ENCODE measurements at regions not wholly inside any gene's neighbourhood (a gene's known extent, or its start where the extent isn't known, plus 50 kb on each side); places are given as distances from the start of the nearest gene placed in this dataset.

DNA sequence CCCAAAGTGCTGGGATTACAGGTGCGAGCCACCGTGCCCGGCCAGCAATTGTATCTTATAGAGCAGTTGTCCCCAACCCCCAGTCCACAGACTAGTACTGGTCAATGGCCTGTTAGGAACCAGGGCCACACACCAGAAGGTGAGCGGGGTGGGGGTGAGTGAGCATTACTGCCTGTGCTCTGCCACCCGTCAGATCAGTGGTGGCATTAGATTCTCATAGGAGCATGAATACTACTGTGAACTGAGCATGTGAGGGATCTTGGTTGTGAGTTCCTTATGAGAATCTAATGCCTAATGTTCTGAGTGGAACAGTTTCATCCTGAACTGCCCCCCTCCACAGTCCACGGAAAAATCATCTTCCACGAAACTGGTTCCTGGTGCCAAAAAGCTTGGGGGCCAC is 328.0 kb upstream of the BOD1L1 start:
- TF ChIP-seq, protein P1, sequence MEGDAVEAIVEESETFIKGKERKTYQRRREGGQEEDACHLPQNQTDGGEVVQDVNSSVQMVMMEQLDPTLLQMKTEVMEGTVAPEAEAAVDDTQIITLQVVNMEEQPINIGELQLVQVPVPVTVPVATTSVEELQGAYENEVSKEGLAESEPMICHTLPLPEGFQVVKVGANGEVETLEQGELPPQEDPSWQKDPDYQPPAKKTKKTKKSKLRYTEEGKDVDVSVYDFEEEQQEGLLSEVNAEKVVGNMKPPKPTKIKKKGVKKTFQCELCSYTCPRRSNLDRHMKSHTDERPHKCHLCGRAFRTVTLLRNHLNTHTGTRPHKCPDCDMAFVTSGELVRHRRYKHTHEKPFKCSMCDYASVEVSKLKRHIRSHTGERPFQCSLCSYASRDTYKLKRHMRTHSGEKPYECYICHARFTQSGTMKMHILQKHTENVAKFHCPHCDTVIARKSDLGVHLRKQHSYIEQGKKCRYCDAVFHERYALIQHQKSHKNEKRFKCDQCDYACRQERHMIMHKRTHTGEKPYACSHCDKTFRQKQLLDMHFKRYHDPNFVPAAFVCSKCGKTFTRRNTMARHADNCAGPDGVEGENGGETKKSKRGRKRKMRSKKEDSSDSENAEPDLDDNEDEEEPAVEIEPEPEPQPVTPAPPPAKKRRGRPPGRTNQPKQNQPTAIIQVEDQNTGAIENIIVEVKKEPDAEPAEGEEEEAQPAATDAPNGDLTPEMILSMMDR (conservative IDR thresholded peaks at IDR 0.05): no peak
- TF ChIP-seq EZH2 (IDR thresholded peaks at IDR 0.05; ENCODE audit: low read depth): no peak
